Right ventricle myocardium inferior (tissue), 1 donor: ENCODE measurements at regions not wholly inside any gene's neighbourhood (a gene's known extent, or its start where the extent isn't known, plus 50 kb on each side); places are given as distances from the start of the nearest gene placed in this dataset.
"Not testable (repeated sequence)": the region's sequence is repeated elsewhere in the genome, so short reads cannot be mapped to it uniquely, and the experiment has no call there.

Source experiments
- ATAC-seq: fragments of 200-7000 bp; cut with Tn5 transposase; one replicate; pipeline ENCODE4 v1.9.1; 2020; ENCODE audit warnings: mild to moderate bottlenecking, moderate library complexity
- DNase-seq: peaks from one replicate; pipeline ENCODE4 v3.0.0; 2021; ENCODE audit errors: missing footprints
- intact Hi-C: fragments of 100-400 bp; cut with DNase I; formaldehyde crosslinking; loops from one replicate; pipeline ENCODE4 v1.11.0; 2022
- donor health status: DM: no; HTN: yes; CAD: no; lungs with severe emphysema.

- intact Hi-C loops, ATAC-seq, DNase-seq: not testable (repeated sequence)
Measured at GRCh38 chr4:177193024-177193715, 116.5 kb upstream of the NEIL3 start.

GRCh38 chr4:177194906-177195305 lies 114.8 kb upstream of the NEIL3 start:
- intact Hi-C loops: no loop called here
- DNase-seq: no peak
- no peak for ATAC-seq

- intact Hi-C loops: no loop called here
- no peak for DNase-seq
- no peak for ATAC-seq
Measured at GRCh38 chr4:177196615-177197014, 113.1 kb upstream of the NEIL3 start.

GRCh38 chr4:177201614-177202013 lies 108.1 kb upstream of the NEIL3 start:
- DNase-seq (no peak), ATAC-seq (no peak)
- intact Hi-C loops: no loop called here

- DNase-seq: no peak
- intact Hi-C loops: no loop called here
- no peak for ATAC-seq
Measured at GRCh38 chr4:177204126-177204525, 105.5 kb upstream of the NEIL3 start.

- intact Hi-C loops: no loop called here
- DNase-seq (no peak), ATAC-seq (no peak)
Measured at GRCh38 chr4:177214935-177215334, 94.7 kb upstream of the NEIL3 start.

GRCh38 chr4:177220376-177220775 lies 89.3 kb upstream of the NEIL3 start:
- ATAC-seq (no peak), DNase-seq (no peak)
- intact Hi-C loops: no loop called here

GRCh38 chr4:177222781-177223180 lies 86.9 kb upstream of the NEIL3 start:
- intact Hi-C loops: no loop called here
- ATAC-seq (no peak), DNase-seq (no peak)

GRCh38 chr4:177225605-177226004 lies 84.1 kb upstream of the NEIL3 start:
- no peak for ATAC-seq
- DNase-seq: no peak
- intact Hi-C loops: no loop called here

GRCh38 chr4:177227636-177228035 lies 82.0 kb upstream of the NEIL3 start:
- intact Hi-C loops: no loop called here
- DNase-seq (no peak), ATAC-seq (no peak)

GRCh38 chr4:177228599-177228998 lies 81.1 kb upstream of the NEIL3 start:
- ATAC-seq: no peak
- DNase-seq: no peak
- intact Hi-C loops: no loop called here

- ATAC-seq (no peak), DNase-seq (no peak)
- intact Hi-C loops: no loop called here
Measured at GRCh38 chr4:177229331-177229730, 80.3 kb upstream of the NEIL3 start.

- ATAC-seq: no peak
- no peak for DNase-seq
- intact Hi-C loops: no loop called here
Measured at GRCh38 chr4:177232473-177232872, 77.2 kb upstream of the NEIL3 start.

- ATAC-seq: no peak
- intact Hi-C loops: no loop called here
- DNase-seq: no peak
Measured at GRCh38 chr4:177235026-177235425, 74.6 kb upstream of the NEIL3 start.

- intact Hi-C loops: no loop called here
- no peak for DNase-seq
- ATAC-seq: no peak
Measured at GRCh38 chr4:177236886-177237285, 72.8 kb upstream of the NEIL3 start.

GRCh38 chr4:177237291-177237690 lies 72.4 kb upstream of the NEIL3 start:
- no peak for ATAC-seq
- intact Hi-C loops: no loop called here
- DNase-seq: no peak

- DNase-seq (no peak), ATAC-seq (no peak)
- intact Hi-C loops: no loop called here
Measured at GRCh38 chr4:177239477-177239876, 70.2 kb upstream of the NEIL3 start.

GRCh38 chr4:177239878-177240277 lies 69.8 kb upstream of the NEIL3 start:
- no peak for DNase-seq
- ATAC-seq: no peak
- intact Hi-C loops: no loop called here

- ATAC-seq (no peak), DNase-seq (no peak)
- intact Hi-C loops: no loop called here
Measured at GRCh38 chr4:177242651-177243286, 66.9 kb upstream of the NEIL3 start.

GRCh38 chr4:177246641-177247584 lies 62.8 kb upstream of the NEIL3 start:
- ATAC-seq: no peak
- intact Hi-C loops: no loop called here

More at GRCh38 chr4:177246641-177247584, 62.8 kb upstream of the NEIL3 start:
- no peak for DNase-seq
